H1 (cell line): ENCODE measurements at regions not wholly inside any gene's neighbourhood (a gene's known extent, or its start where the extent isn't known, plus 50 kb on each side); places are given as distances from the start of the nearest gene placed in this dataset.

Source experiments
- ATF3 ChIP-seq: IDR thresholded peaks from 2 replicates; pipeline ENCODE4 v1.6.1; 2011; ENCODE audit warnings: low read depth, mild to moderate bottlenecking, low read length; ENCODE audit not compliant: insufficient read depth
- CBX5 ChIP-seq: fragments of 300-800, 300-1000 bp; sonication (generic); IDR thresholded peaks from 2 replicates; pipeline ENCODE4 v1.7.1; 2016; ENCODE audit warnings: antibody characterized with exemption, low read length, low read depth
- CTCF ChIP-seq, 3 experiments: IDR thresholded peaks; 1 replicate in 2 of 3; 2 replicates in 1 of 3; pipeline versions ENCODE4 v1.5.1 to v1.6.1; 2011; ENCODE audit warnings: low read length in 3 of 3, mild to moderate bottlenecking in 3 of 3, inconsistent platforms in 2 of 3, low read depth in 1 of 3, moderate library complexity in 1 of 3; ENCODE audit not compliant: insufficient read depth in 1 of 3; ENCODE audit errors: control extremely low read depth in 1 of 3
- FOSL1 ChIP-seq: IDR thresholded peaks from 2 replicates; pipeline ENCODE4 v1.6.1; 2011; ENCODE audit warnings: mild to moderate bottlenecking, low read depth, low read length, moderate library complexity; ENCODE audit not compliant: insufficient read depth
- JUND ChIP-seq: IDR thresholded peaks from 2 replicates; pipeline ENCODE4 v1.6.1; 2011; ENCODE audit warnings: mild to moderate bottlenecking, improper control_type of control experiment, low read length
- SIN3A ChIP-seq, 2 experiments: IDR thresholded peaks in 1 of 2; conservative IDR thresholded peaks in 1 of 2; 2 replicates each; pipeline ENCODE4 v1.6.1; 2011 to 2012; ENCODE audit warnings: low read length in 2 of 2, improper control_type of control experiment in 1 of 2, low read depth in 1 of 2, mild to moderate bottlenecking in 1 of 2
- SUZ12 ChIP-seq: fragments of 200-600 bp; sonication (generic); IDR thresholded peaks from 2 replicates; pipeline ENCODE4 v1.6.1; 2012; ENCODE audit warnings: mild to moderate bottlenecking, inconsistent platforms, low read length, moderate library complexity, mixed read lengths

GRCh38 chr13:107553838-107554237 is 661.5 kb downstream of the LIG4 start (continued):
- TF ChIP-seq SIN3A (conservative IDR thresholded peaks at IDR 0.05 in 1 of 2, IDR thresholded peaks at IDR 0.05 in 1 of 2; ENCODE audit: low read depth in 1 of 2, low read length in 2 of 2) = no peak
- TF ChIP-seq CTCF (IDR thresholded peaks at IDR 0.05; ENCODE audit: control extremely low read depth in 1 of 3, insufficient read depth in 1 of 3, low read depth in 1 of 3, low read length in 3 of 3) = no peak
- TF ChIP-seq ATF3 = no peak
- no peak for TF ChIP-seq JUND
- no peak for TF ChIP-seq SUZ12
- no peak for TF ChIP-seq CBX5
- TF ChIP-seq FOSL1 = no peak
